SK-N-SH (cell line): ENCODE measurements at regions not wholly inside any gene's neighbourhood (a gene's known extent, or its start where the extent isn't known, plus 50 kb on each side); places are given as distances from the start of the nearest gene placed in this dataset.
"Not testable (repeated sequence)": the region's sequence is repeated elsewhere in the genome, so short reads cannot be mapped to it uniquely, and the experiment has no call there.

ENCODE experiments used
- CTCF ChIA-PET: fragments of 300-600, 350-600 bp; formaldehyde crosslinking; extraction: SDS; loops from one replicate; lab custom pipeline; 2021; lab: Yijun Ruan, JAX
- POLR2A ChIA-PET: fragments of 350-600 bp; sonication (Branson Sonifier 250); formaldehyde crosslinking; extraction: SDS; loops from one replicate; lab custom pipeline; 2020; ENCODE audit warnings: antibody characterized with exemption, inconsistent platforms; lab: Yijun Ruan, JAX
- DNase-seq: peaks from one replicate; pipeline ENCODE4 v3.0.0; 2012
- H2AFZ ChIP-seq: fragments of 200-600 bp; sonication (generic); 2 replicates; pipeline ENCODE4 v1.8.1; 2016; ENCODE audit warnings: antibody characterized with exemption, mild to moderate bottlenecking, low read depth
- H3F3A ChIP-seq: fragments of 200-600 bp; sonication (generic); replicated peaks from 2 replicates; pipeline ENCODE3; 2016; ENCODE audit warnings: antibody characterized with exemption, mild to moderate bottlenecking; ENCODE audit not compliant: insufficient read depth
- H3K27ac ChIP-seq, 2 experiments: fragments of 200-500 bp in 1 of 2; fragments of 200-600 bp in 1 of 2; sonication (Bioruptor generic) in 1 of 2; sonication (generic), shearing (Covaris generic) in 1 of 2; 2 replicates each; pipeline versions ENCODE4 v1.5.1 to v1.6.1; 2014 to 2016; ENCODE audit warnings: low read depth in 2 of 2, inconsistent platforms in 1 of 2, low read length in 1 of 2, mild to moderate bottlenecking in 1 of 2, mixed read lengths in 1 of 2
- H3K27me3 ChIP-seq: fragments of 200-600 bp; sonication (generic), shearing (Covaris generic); 2 replicates; pipeline ENCODE4 v1.6.1; 2016; ENCODE audit warnings: mixed run types; ENCODE audit not compliant: insufficient read depth
- H3K36me3 ChIP-seq, 2 experiments: fragments of 200-500 bp in 1 of 2; fragments of 200-600 bp in 1 of 2; sonication (Bioruptor generic) in 1 of 2; sonication (generic) in 1 of 2; replicated peaks in 1 of 2; 2 replicates each; pipeline versions ENCODE3 to v1.5.1; 2014 to 2016; ENCODE audit warnings: low read length in 1 of 2, mild to moderate bottlenecking in 1 of 2; ENCODE audit not compliant: insufficient read depth in 2 of 2, control insufficient read depth in 1 of 2
- H3K4me1 ChIP-seq, 2 experiments: fragments of 200-500 bp in 1 of 2; fragments of 200-600 bp in 1 of 2; sonication (Bioruptor generic) in 1 of 2; sonication (generic), shearing (Covaris generic) in 1 of 2; 2 replicates each; pipeline versions ENCODE4 v1.5.1 to v1.6.1; 2014 to 2016; ENCODE audit warnings: low read depth in 1 of 2, low read length in 1 of 2, mixed run types in 1 of 2; ENCODE audit not compliant: insufficient read depth in 2 of 2, control insufficient read depth in 1 of 2
- H3K4me2 ChIP-seq: fragments of 200-600 bp; sonication (generic), shearing (Covaris generic); 2 replicates; pipeline ENCODE4 v1.6.1; 2017; ENCODE audit warnings: mixed run types
- H3K4me3 ChIP-seq, 2 experiments: fragments of 200-500 bp in 1 of 2; fragments of 200-600 bp in 1 of 2; sonication (Bioruptor generic) in 1 of 2; sonication (generic), shearing (Covaris generic) in 1 of 2; 2 replicates each; pipeline versions ENCODE4 v1.5.1 to v1.8.1; 2014 to 2016; ENCODE audit warnings: low read depth in 2 of 2, inconsistent platforms in 1 of 2, low read length in 1 of 2, mild to moderate bottlenecking in 1 of 2, mixed read lengths in 1 of 2, moderate library complexity in 1 of 2
- H3K79me2 ChIP-seq: fragments of 200-600 bp; sonication (generic); 2 replicates; pipeline ENCODE4 v1.8.1; 2017; ENCODE audit warnings: mild to moderate bottlenecking; ENCODE audit not compliant: insufficient read depth
- H3K9ac ChIP-seq: fragments of 200-600 bp; sonication (generic); 2 replicates; pipeline ENCODE4 v1.6.1; 2017; ENCODE audit warnings: mixed run types
- H3K9me2 ChIP-seq: fragments of 200-600 bp; sonication (generic); 2 replicates; pipeline ENCODE4 v1.6.1; 2017; ENCODE audit warnings: mixed run types
- H3K9me3 ChIP-seq: fragments of 200-600 bp; sonication (generic); 2 replicates; pipeline ENCODE4 v1.6.1; 2017; ENCODE audit warnings: mixed run types, mild to moderate bottlenecking, moderate library complexity
- H4K20me1 ChIP-seq: fragments of 200-600 bp; sonication (generic); 2 replicates; pipeline ENCODE4 v1.6.1; 2017; ENCODE audit warnings: mild to moderate bottlenecking, mixed run types; ENCODE audit not compliant: insufficient read depth
- CHD2 ChIP-seq: fragments of 150-350 bp; IDR thresholded peaks from 2 replicates; pipeline ENCODE4 v1.6.1; 2018; ENCODE audit warnings: low read length; ENCODE audit not compliant: partially characterized antibody
- ELF1 ChIP-seq: IDR thresholded peaks from 2 replicates; pipeline ENCODE4 v1.4.0; 2012
- EP300 ChIP-seq, 2 experiments: IDR thresholded peaks; 2 replicates each; pipeline versions ENCODE4 v1.4.0 to v1.6.1; 2012; ENCODE audit warnings: borderline replicate concordance in 1 of 2, low read depth in 1 of 2, low read length in 1 of 2
- FOSL2 ChIP-seq: IDR thresholded peaks from 2 replicates; pipeline ENCODE4 v1.4.0; 2012; ENCODE audit warnings: low read depth, mild to moderate bottlenecking, moderate library complexity, borderline replicate concordance
- FOXJ3 ChIP-seq: sonication (generic); formaldehyde crosslinking; IDR thresholded peaks from 2 replicates; pipeline ENCODE4 v1.5.1; 2020; ENCODE audit warnings: mild to moderate bottlenecking, missing genetic modification reagents
- GABPA ChIP-seq: IDR thresholded peaks from 2 replicates; pipeline ENCODE4 v1.4.0; 2012; ENCODE audit warnings: low read depth, mild to moderate bottlenecking
- JUND ChIP-seq: IDR thresholded peaks from 2 replicates; pipeline ENCODE4 v1.4.0; 2012
- MEF2A ChIP-seq: IDR thresholded peaks from 2 replicates; pipeline ENCODE4 v1.4.0; 2012; ENCODE audit warnings: low read depth, borderline replicate concordance
- MXI1 ChIP-seq: IDR thresholded peaks from 2 replicates; pipeline ENCODE4 v1.6.1; 2012; ENCODE audit warnings: mild to moderate bottlenecking, low read depth, low read length, improper control_type of control experiment
- NRF1 ChIP-seq: IDR thresholded peaks from 2 replicates; pipeline ENCODE4 v1.6.1; 2012; ENCODE audit warnings: low read depth, mild to moderate bottlenecking, low read length
- POLR2AphosphoS5 ChIP-seq: IDR thresholded peaks from 2 replicates; pipeline ENCODE4 v1.6.1; 2012; ENCODE audit warnings: low read depth, low read length
- RCOR1 ChIP-seq: fragments of 150-350 bp; IDR thresholded peaks from 2 replicates; pipeline ENCODE4 v1.6.1; 2017; ENCODE audit warnings: antibody characterized with exemption, low read length
- SIN3A ChIP-seq: IDR thresholded peaks from 2 replicates; pipeline ENCODE4 v1.6.1; 2012; ENCODE audit warnings: low read depth, mild to moderate bottlenecking, low read length, moderate library complexity, borderline replicate concordance
- SMC3 ChIP-seq: IDR thresholded peaks from 2 replicates; pipeline ENCODE4 v1.6.1; 2012; ENCODE audit warnings: low read depth, low read length, improper control_type of control experiment
- TAF1 ChIP-seq: IDR thresholded peaks from 2 replicates; pipeline ENCODE4 v1.6.1; 2012; ENCODE audit warnings: low read depth, mild to moderate bottlenecking, low read length, moderate library complexity, borderline replicate concordance
- TEAD4 ChIP-seq: IDR thresholded peaks from 2 replicates; pipeline ENCODE4 v1.4.0; 2012; ENCODE audit warnings: mild to moderate bottlenecking, borderline replicate concordance; ENCODE audit not compliant: insufficient read depth
- ZBTB33 ChIP-seq: IDR thresholded peaks from 2 replicates; pipeline ENCODE4 v1.4.0; 2012; ENCODE audit warnings: low read depth, borderline replicate concordance
- WGBS: methylation state at CpG from one replicate; pipeline ENCODE4 v1.1.6; 2017; ENCODE audit warnings: low lambda C conversion rate; 5-methylcytosine and 5-hydroxymethylcytosine counted together
- TF ChIP-seq, protein P1 (sequence below): IDR thresholded peaks from 2 replicates; pipeline ENCODE4; 2012
- TF ChIP-seq, protein P2 (sequence below): IDR thresholded peaks from 2 replicates; pipeline ENCODE4 v1.6.1; 2012; ENCODE audit warnings: mild to moderate bottlenecking, low read depth, low read length, moderate library complexity

DNA sequence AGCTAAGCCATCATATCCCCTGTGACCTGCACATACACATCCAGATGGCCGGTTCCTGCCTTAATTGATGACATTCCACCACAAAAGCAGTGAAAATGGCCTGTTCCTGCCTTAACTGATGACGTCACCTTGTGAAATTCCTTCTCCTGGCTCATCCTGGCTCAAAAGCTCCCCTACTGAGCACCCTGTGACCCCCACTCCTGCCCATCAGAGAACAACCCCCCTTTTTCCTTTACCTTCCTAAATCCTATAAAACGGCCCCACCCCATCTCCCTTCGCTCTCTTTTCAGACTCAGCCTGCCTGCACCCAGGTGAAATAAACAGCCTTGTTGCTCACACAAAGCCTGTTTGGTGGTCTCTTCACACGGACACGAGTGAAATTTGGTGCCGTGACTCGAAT lies 543.8 kb upstream of the HTR2C start:
- H3K9me2 ChIP-seq, DNase-seq, H3K4me1 ChIP-seq, POLR2A ChIA-PET, H3K9me3 ChIP-seq, H3K36me3 ChIP-seq, H3K27me3 ChIP-seq, H3K27ac ChIP-seq, CTCF ChIA-PET, H3K4me3 ChIP-seq, H3K4me2 ChIP-seq, H3K9ac ChIP-seq, H3K79me2 ChIP-seq, H2AFZ ChIP-seq, H4K20me1 ChIP-seq, H3F3A ChIP-seq: not testable (repeated sequence)
- WGBS, result 25% methylated on average over 8 of the region's 8 CpGs

DNA sequence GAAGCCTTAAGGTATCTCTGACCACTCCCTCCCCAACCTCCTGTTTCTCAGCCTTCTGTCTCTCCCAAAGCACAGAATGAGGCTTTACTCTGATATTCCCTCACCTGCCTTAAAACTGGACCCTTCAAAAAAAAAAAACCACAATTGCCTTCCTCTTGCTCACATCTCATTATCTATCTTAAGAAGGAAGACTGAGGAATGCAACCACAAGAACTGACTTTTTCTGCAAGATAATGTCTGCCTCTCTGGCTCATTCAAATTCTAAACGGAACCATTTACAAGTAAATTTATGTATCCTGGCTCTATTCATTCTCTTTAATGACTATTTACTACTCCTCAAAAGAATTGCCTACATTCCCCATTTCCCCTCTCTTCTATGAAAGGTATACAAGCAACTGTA lies 545.5 kb upstream of the HTR2C start:
- Histone ChIP-seq H3K9ac (no peak overlapping the region), H4K20me1 (no peaks in the 10 kb centered on the region)
- CTCF ChIA-PET, result no interaction called here
- TF ChIP-seq, protein P1, sequence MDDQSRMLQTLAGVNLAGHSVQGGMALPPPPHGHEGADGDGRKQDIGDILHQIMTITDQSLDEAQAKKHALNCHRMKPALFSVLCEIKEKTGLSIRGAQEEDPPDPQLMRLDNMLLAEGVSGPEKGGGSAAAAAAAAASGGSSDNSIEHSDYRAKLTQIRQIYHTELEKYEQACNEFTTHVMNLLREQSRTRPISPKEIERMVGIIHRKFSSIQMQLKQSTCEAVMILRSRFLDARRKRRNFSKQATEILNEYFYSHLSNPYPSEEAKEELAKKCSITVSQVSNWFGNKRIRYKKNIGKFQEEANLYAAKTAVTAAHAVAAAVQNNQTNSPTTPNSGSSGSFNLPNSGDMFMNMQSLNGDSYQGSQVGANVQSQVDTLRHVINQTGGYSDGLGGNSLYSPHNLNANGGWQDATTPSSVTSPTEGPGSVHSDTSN, result no peak
- no peak for TF ChIP-seq FOXJ3 (CRISPR knock-in tag)
- TF ChIP-seq, all 33 proteins: peak for 0
- no peaks in the 10 kb centered on the region for H3K4me1 ChIP-seq
- WGBS, result 42% methylated on average over 1 of the region's 1 CpG
- H3K9me2 ChIP-seq, result no peaks in the 10 kb centered on the region
- DNase-seq, result no peak
- no peaks in the 10 kb centered on the region for H3K9me3 ChIP-seq
- H3K36me3 ChIP-seq, result no peaks in the 10 kb centered on the region
- H3K79me2 ChIP-seq, result no peaks in the 10 kb centered on the region
- no peak overlapping the region for H2AFZ ChIP-seq
- H3K4me3 ChIP-seq, result no peak overlapping the region
- H3K27me3 ChIP-seq, result no peaks in the 10 kb centered on the region
- no peak overlapping the region for H3K27ac ChIP-seq
- POLR2A ChIA-PET, result no interaction called here
- no peak overlapping the region for H3K4me2 ChIP-seq
- no peaks in the 10 kb centered on the region for H3F3A ChIP-seq

DNA sequence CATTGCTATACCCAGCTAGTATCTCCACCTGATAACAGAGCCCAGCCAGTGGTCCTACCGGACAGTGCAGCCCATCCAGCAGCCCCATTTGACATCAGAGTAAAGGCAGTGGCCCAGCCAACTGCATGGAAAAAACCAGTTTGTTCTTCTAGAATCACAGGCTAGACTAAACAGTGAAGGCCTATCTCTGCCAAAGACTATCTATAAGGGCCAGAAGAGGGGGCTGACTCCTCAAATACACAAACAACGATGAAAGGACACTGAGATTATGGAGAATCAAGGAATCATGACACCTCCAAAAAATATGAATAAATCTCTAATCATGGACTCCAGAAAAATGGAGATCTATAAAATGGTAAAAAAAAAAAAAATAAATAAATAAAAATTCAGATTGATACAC lies 546.4 kb upstream of the HTR2C start:
- DNase-seq, result no peak
- H3K4me3 ChIP-seq, result no peak overlapping the region
- no peaks in the 10 kb centered on the region for H3K9me3 ChIP-seq
- H3K9ac ChIP-seq, result no peak overlapping the region
- H3K9me2 ChIP-seq, result no peaks in the 10 kb centered on the region
- WGBS, result 26% methylated on average over 2 of the region's 2 CpGs
- no peak overlapping the region for H3K4me2 ChIP-seq
- ChIA-PET POLR2A (no interaction called here), CTCF (no interaction called here)
- no peaks in the 10 kb centered on the region for H3K36me3 ChIP-seq
- H3F3A ChIP-seq, result no peaks in the 10 kb centered on the region
- no peaks in the 10 kb centered on the region for H4K20me1 ChIP-seq
- no peaks in the 10 kb centered on the region for H3K27me3 ChIP-seq
- H3K79me2 ChIP-seq, result no peaks in the 10 kb centered on the region
- no peak overlapping the region for H3K27ac ChIP-seq
- H2AFZ ChIP-seq, result no peak overlapping the region
- H3K4me1 ChIP-seq, result no peaks in the 10 kb centered on the region
- no peak for TF ChIP-seq MXI1
- TF ChIP-seq NRF1, result no peak
- TF ChIP-seq JUND, result no peak
- TF ChIP-seq MEF2A, result no peak
- no peak for TF ChIP-seq ZBTB33
- TF ChIP-seq, protein P2, sequence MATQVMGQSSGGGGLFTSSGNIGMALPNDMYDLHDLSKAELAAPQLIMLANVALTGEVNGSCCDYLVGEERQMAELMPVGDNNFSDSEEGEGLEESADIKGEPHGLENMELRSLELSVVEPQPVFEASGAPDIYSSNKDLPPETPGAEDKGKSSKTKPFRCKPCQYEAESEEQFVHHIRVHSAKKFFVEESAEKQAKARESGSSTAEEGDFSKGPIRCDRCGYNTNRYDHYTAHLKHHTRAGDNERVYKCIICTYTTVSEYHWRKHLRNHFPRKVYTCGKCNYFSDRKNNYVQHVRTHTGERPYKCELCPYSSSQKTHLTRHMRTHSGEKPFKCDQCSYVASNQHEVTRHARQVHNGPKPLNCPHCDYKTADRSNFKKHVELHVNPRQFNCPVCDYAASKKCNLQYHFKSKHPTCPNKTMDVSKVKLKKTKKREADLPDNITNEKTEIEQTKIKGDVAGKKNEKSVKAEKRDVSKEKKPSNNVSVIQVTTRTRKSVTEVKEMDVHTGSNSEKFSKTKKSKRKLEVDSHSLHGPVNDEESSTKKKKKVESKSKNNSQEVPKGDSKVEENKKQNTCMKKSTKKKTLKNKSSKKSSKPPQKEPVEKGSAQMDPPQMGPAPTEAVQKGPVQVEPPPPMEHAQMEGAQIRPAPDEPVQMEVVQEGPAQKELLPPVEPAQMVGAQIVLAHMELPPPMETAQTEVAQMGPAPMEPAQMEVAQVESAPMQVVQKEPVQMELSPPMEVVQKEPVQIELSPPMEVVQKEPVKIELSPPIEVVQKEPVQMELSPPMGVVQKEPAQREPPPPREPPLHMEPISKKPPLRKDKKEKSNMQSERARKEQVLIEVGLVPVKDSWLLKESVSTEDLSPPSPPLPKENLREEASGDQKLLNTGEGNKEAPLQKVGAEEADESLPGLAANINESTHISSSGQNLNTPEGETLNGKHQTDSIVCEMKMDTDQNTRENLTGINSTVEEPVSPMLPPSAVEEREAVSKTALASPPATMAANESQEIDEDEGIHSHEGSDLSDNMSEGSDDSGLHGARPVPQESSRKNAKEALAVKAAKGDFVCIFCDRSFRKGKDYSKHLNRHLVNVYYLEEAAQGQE, result no peak
- no peak for TF ChIP-seq CHD2
- TF ChIP-seq SIN3A, result no peak
- no peak for TF ChIP-seq GABPA
- no peak for TF ChIP-seq ELF1
- TF ChIP-seq TEAD4, result no peak
- no peak for TF ChIP-seq POLR2AphosphoS5
- TF ChIP-seq EP300 (IDR thresholded peaks at IDR 0.05; ENCODE audit: borderline replicate concordance in 1 of 2, low read depth in 1 of 2, low read length in 1 of 2), result no peak
- TF ChIP-seq RCOR1, result no peak
- no peak for TF ChIP-seq FOSL2
- no peak for TF ChIP-seq TAF1
- TF ChIP-seq SMC3, result no peak
